Panc1 (cell line): ENCODE measurements at regions not wholly inside any gene's neighbourhood (a gene's known extent, or its start where the extent isn't known, plus 50 kb on each side); places are given as distances from the start of the nearest gene placed in this dataset.

Experiments
- ATAC-seq: fragments of 200-7000 bp; cut with Tn5 transposase; 2 replicates; pipeline ENCODE4 v1.9.1; 2020; ENCODE audit warnings: mild to moderate bottlenecking, moderate library complexity
- BruUV-seq: library from RNA; stranded (reverse); fragments of 400-500 nt; replicated peaks from 2 replicates; lab custom pipeline; 2021; lab: Mats Ljungman, UMichigan
- CTCF ChIA-PET: fragments of 300-600 bp; sonication (Branson Sonifier 250); formaldehyde crosslinking; loops from one replicate; lab custom pipeline; 2022; ENCODE audit warnings: antibody characterized with exemption; lab: Charles Lee
- POLR2A ChIA-PET: fragments of 300-600 bp; sonication (Branson Sonifier 250); formaldehyde crosslinking; loops from one replicate; lab custom pipeline; 2022; ENCODE audit warnings: antibody characterized with exemption; lab: Charles Lee
- DNase-seq: peaks from one replicate; pipeline ENCODE4 v3.0.0-alpha.2; 2010; ENCODE audit warnings: low read depth, low spot score
- H3K27ac ChIP-seq: 2 replicates; pipeline ENCODE4 v1.5.1; 2011; ENCODE audit warnings: mild to moderate bottlenecking, low read length, inconsistent platforms
- H3K27me3 ChIP-seq: fragments of 200-500 bp; sonication (Bioruptor generic); 2 replicates; pipeline ENCODE4 v1.6.0; 2014; ENCODE audit warnings: low read length, inconsistent platforms; ENCODE audit not compliant: control insufficient read depth, insufficient read depth
- H3K36me3 ChIP-seq: fragments of 200-500 bp; sonication (Bioruptor generic); 2 replicates; pipeline ENCODE4 v1.5.1; 2014; ENCODE audit warnings: inconsistent platforms, mild to moderate bottlenecking, low read length, moderate library complexity; ENCODE audit not compliant: control insufficient read depth, insufficient read depth
- H3K4me1 ChIP-seq: 2 replicates; pipeline ENCODE4 v1.5.1; 2011; ENCODE audit warnings: inconsistent platforms, mild to moderate bottlenecking, low read length, moderate library complexity; ENCODE audit not compliant: control insufficient read depth, insufficient read depth
- H3K4me3 ChIP-seq, 2 experiments: 2 replicates each; pipeline ENCODE4 v1.5.1; 2011 to 2012; ENCODE audit warnings: low read depth in 2 of 2, low read length in 2 of 2, mild to moderate bottlenecking in 2 of 2, inconsistent platforms in 1 of 2, moderate library complexity in 1 of 2
- H3K9me3 ChIP-seq: fragments of 200-500 bp; sonication (Bioruptor generic); 2 replicates; pipeline ENCODE4 v1.5.1; 2014; ENCODE audit warnings: low read depth, mild to moderate bottlenecking, inconsistent platforms, low read length, moderate library complexity; ENCODE audit not compliant: control insufficient read depth, insufficient read depth
- POLR2AphosphoS5 ChIP-seq: IDR thresholded peaks from 2 replicates; pipeline ENCODE4 v1.6.1; 2012; ENCODE audit warnings: mild to moderate bottlenecking, low read depth, low read length, moderate library complexity
- SIN3A ChIP-seq: IDR thresholded peaks from 2 replicates; pipeline ENCODE4 v1.6.1; 2012; ENCODE audit warnings: low read depth, mild to moderate bottlenecking, low read length, moderate library complexity, borderline replicate concordance; ENCODE audit not compliant: insufficient read depth
- TCF7L2 ChIP-seq: IDR thresholded peaks from 2 replicates; pipeline ENCODE4 v1.6.1; 2011; ENCODE audit warnings: mild to moderate bottlenecking, low read depth, low read length, inconsistent platforms
- in situ Hi-C: cut with HindIII; loops from 2 replicates; pipeline ENCODE4 v1.10.0; 2016; ENCODE audit warnings: low sequenced_read_pairs, low pct_unique_long_range_greater_than_20kb
- intact Hi-C: fragments of 100-400 bp; cut with micrococcal nuclease; formaldehyde crosslinking; loops from one replicate; pipeline ENCODE4 v1.10.0; 2022; ENCODE audit not compliant: unreplicated experiment
- TF ChIP-seq, protein P1 (sequence below): fragments of 450-650 bp; IDR thresholded peaks from 2 replicates; pipeline ENCODE4 v1.5.1; 2017; ENCODE audit warnings: mild to moderate bottlenecking
- TF ChIP-seq, protein P2 (sequence below), 2 experiments: IDR thresholded peaks; 2 replicates each; pipeline ENCODE4 v1.6.1; 2011 to 2012; ENCODE audit warnings: low read depth in 2 of 2, control low read depth in 1 of 2, low read length in 1 of 2, mild to moderate bottlenecking in 1 of 2, moderate library complexity in 1 of 2; ENCODE audit not compliant: insufficient read depth in 1 of 2

DNA sequence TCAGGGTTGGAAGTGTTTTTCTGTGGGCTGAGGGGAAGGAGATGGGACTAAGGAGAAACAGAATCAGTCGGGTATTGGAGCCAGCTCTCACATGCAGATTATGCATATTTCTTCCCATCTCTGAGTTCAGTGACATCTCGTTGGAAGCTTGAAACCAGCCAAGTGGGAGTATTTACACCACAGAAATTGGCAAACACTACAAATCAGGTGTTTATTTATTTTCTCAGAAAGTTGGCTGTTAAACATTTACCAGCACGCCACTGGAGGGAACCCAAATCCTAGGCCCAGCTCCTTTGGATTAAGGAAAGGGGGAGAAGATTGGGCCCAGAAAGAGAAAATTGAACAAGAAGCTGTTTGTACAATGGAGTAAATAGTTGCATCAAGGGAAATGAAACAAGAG is 72.1 kb upstream of the PITX1 start:
- no peaks in the 10 kb centered on the region for H3K9me3 ChIP-seq
- H3K36me3 ChIP-seq: no peaks in the 10 kb centered on the region
- H3K4me1 ChIP-seq: no peaks in the 10 kb centered on the region
- H3K4me3 ChIP-seq: no peak overlapping the region
- in situ Hi-C loops (no loop called here), intact Hi-C loops (no loop called here)
- no peak for ATAC-seq
- no TSS peak for BruUV-seq
- H3K27me3 ChIP-seq: no peaks in the 10 kb centered on the region
- no peak for TF ChIP-seq POLR2AphosphoS5
- TF ChIP-seq, protein P1, sequence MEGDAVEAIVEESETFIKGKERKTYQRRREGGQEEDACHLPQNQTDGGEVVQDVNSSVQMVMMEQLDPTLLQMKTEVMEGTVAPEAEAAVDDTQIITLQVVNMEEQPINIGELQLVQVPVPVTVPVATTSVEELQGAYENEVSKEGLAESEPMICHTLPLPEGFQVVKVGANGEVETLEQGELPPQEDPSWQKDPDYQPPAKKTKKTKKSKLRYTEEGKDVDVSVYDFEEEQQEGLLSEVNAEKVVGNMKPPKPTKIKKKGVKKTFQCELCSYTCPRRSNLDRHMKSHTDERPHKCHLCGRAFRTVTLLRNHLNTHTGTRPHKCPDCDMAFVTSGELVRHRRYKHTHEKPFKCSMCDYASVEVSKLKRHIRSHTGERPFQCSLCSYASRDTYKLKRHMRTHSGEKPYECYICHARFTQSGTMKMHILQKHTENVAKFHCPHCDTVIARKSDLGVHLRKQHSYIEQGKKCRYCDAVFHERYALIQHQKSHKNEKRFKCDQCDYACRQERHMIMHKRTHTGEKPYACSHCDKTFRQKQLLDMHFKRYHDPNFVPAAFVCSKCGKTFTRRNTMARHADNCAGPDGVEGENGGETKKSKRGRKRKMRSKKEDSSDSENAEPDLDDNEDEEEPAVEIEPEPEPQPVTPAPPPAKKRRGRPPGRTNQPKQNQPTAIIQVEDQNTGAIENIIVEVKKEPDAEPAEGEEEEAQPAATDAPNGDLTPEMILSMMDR: no peak
- TF ChIP-seq SIN3A: no peak
- TF ChIP-seq, protein P2, sequence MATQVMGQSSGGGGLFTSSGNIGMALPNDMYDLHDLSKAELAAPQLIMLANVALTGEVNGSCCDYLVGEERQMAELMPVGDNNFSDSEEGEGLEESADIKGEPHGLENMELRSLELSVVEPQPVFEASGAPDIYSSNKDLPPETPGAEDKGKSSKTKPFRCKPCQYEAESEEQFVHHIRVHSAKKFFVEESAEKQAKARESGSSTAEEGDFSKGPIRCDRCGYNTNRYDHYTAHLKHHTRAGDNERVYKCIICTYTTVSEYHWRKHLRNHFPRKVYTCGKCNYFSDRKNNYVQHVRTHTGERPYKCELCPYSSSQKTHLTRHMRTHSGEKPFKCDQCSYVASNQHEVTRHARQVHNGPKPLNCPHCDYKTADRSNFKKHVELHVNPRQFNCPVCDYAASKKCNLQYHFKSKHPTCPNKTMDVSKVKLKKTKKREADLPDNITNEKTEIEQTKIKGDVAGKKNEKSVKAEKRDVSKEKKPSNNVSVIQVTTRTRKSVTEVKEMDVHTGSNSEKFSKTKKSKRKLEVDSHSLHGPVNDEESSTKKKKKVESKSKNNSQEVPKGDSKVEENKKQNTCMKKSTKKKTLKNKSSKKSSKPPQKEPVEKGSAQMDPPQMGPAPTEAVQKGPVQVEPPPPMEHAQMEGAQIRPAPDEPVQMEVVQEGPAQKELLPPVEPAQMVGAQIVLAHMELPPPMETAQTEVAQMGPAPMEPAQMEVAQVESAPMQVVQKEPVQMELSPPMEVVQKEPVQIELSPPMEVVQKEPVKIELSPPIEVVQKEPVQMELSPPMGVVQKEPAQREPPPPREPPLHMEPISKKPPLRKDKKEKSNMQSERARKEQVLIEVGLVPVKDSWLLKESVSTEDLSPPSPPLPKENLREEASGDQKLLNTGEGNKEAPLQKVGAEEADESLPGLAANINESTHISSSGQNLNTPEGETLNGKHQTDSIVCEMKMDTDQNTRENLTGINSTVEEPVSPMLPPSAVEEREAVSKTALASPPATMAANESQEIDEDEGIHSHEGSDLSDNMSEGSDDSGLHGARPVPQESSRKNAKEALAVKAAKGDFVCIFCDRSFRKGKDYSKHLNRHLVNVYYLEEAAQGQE (IDR thresholded peaks at IDR 0.05; ENCODE audit: insufficient read depth in 1 of 2, low read depth in 2 of 2, low read length in 1 of 2): no peak
- no peak for TF ChIP-seq TCF7L2
- no peak for DNase-seq
- ChIA-PET POLR2A (no interaction called here), CTCF (no interaction called here)
- no peak overlapping the region for H3K27ac ChIP-seq

DNA sequence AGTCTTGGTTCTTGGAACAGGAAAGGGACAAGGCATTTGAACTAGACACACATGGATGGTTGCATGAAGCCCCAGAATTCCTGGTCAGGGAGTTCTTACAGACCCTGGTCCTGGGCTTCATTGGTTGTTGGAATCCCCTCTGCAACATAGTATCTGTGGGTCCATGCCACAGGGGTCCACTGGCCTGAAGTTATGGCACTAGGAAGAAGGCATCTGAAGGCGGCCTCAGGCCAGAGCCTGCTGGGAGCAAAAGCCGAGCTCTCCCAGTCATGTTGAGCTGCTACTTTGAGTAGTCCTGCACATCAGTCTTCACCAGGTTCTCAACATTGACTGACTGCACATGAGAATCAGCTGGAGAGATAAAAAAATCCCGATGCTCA is 71.1 kb upstream of the PITX1 start:
- Histone ChIP-seq H3K4me1 (no peaks in the 10 kb centered on the region), H3K9me3 (no peaks in the 10 kb centered on the region), H3K27me3 (no peaks in the 10 kb centered on the region), H3K36me3 (no peaks in the 10 kb centered on the region), H3K4me3 (no peak overlapping the region), H3K27ac (no peak overlapping the region)
- no TSS peak for BruUV-seq
- CTCF ChIA-PET: no interaction called here
- POLR2A ChIA-PET: no interaction called here
- TF ChIP-seq TCF7L2: no peak
- TF ChIP-seq, protein P2 (IDR thresholded peaks at IDR 0.05; ENCODE audit: insufficient read depth in 1 of 2, low read depth in 2 of 2, low read length in 1 of 2): no peak
- TF ChIP-seq POLR2AphosphoS5: no peak
- TF ChIP-seq, protein P1: no peak
- TF ChIP-seq SIN3A: no peak
- no peak for ATAC-seq
- intact Hi-C loops (no loop called here), in situ Hi-C loops (no loop called here)
- no peak for DNase-seq
